ENCODE measurements at regions not wholly inside any gene's neighbourhood (a gene's known extent, or its start where the extent isn't known, plus 50 kb on each side); places are given as distances from the start of the nearest gene placed in this dataset.

DNA sequence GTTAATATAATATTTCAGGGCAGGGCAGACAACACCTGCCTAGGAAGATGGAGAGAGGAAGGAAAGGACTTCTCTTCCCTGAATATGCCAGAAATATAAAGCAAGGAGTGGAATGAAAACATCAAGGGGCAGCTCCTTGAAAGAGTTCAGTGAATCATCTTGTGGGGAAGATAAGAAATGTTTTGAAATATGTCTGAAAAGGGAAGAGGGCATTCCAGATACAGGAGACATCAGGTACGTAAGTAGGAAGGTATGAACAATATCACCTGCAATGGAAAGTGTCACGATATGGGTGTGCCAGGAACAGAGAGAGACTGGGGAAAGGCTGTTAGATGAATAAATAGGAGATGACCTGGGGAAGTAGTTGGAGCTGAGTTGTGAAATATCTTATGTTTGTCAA is 75.8 kb upstream of the WDR72 start:
- WGBS, 2 donors (ENCODE audit: extremely low coverage in 2 of 2, insufficient read length in 2 of 2, insufficient replicate concordance in 1 of 2): no CpG with 5 or more reads among the region's 2 CpGs
- H3K27ac ChIP-seq (replicated peaks; ENCODE audit: low read length): no peak overlapping the region

DNA sequence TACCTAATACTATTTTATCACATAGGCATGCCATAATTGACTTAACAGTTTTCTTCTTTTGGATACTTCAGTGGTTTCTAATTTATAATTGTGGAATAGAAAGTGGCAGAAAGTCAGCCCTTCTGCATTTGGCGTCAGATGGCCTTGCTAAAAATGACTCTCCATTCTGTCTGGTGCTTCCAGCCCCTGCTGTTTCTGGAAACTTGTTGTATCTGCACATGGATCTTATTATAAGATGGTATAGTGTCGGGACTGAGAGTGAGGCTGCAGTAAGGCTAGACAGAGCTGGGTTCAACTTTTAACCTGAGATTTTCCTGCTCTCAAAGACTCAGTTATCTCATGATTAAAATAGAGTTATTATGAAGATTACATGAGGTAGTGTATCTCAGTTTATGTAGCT is 74.8 kb upstream of the WDR72 start:
- Histone ChIP-seq H2AK5ac (ENCODE audit: low read depth, low read length) (no peak overlapping the region), H3K18ac (ENCODE audit: low read length) (no peak overlapping the region), H3K27me3 (ENCODE audit: control insufficient read depth in 3 of 3, insufficient read depth in 3 of 3, low read depth in 1 of 3, low read length in 3 of 3) (no peaks in the 10 kb centered on the region), H2BK15ac (ENCODE audit: low read length) (no peak overlapping the region), H3K14ac (ENCODE audit: low read length) (no peak overlapping the region), H3K4me1 (ENCODE audit: control insufficient read depth in 2 of 2, insufficient read depth in 1 of 2, low read depth in 1 of 2, low read length in 2 of 2) (no peaks in the 10 kb centered on the region), H3K27ac (replicated peaks; ENCODE audit: low read length) (no peak overlapping the region), H2BK5ac (ENCODE audit: low read length) (no peak overlapping the region), H3K9me3 (replicated peaks in 1 of 2; ENCODE audit: control insufficient read depth in 2 of 2, insufficient read depth in 1 of 2, low read depth in 1 of 2, low read length in 2 of 2) (no peaks in the 10 kb centered on the region), H3K9ac (ENCODE audit: low read depth, low read length, poor library complexity) (no peak overlapping the region), H3K36me3 (replicated peaks in 1 of 2; ENCODE audit: control insufficient read depth in 2 of 2, insufficient read depth in 2 of 2, low read length in 2 of 2) (no peaks in the 10 kb centered on the region), H3K79me1 (ENCODE audit: low read depth, low read length) (no peaks in the 10 kb centered on the region), H4K91ac (ENCODE audit: low read depth, low read length, poor library complexity) (no peak overlapping the region), H2BK120ac (ENCODE audit: low read depth, low read length) (no peak overlapping the region), H3K4me3 (ENCODE audit: low read length in 2 of 2) (no peak overlapping the region), H3K4me2 (ENCODE audit: insufficient read depth, low read length, poor library complexity, severe bottlenecking) (no peak overlapping the region), H2AFZ (ENCODE audit: low read length) (no peak overlapping the region), H3K23ac (ENCODE audit: low read depth, low read length, poor library complexity) (no peak overlapping the region), H3K4ac (ENCODE audit: low read length) (no peak overlapping the region), H2BK12ac (ENCODE audit: low read length) (no peak overlapping the region), H4K8ac (ENCODE audit: low read depth, low read length) (no peak overlapping the region)
- DNase-seq (ENCODE audit: low spot score): no peak
- no CpG with 5 or more reads among the region's 2 CpGs for WGBS, 2 donors (ENCODE audit: extremely low coverage in 2 of 2, insufficient read length in 2 of 2, insufficient replicate concordance in 1 of 2)

More for the DNA sequence above, 75.8 kb upstream of the WDR72 start:
- no peaks in the 10 kb centered on the region for H3K79me1 ChIP-seq (ENCODE audit: low read depth, low read length)
- H3K9ac ChIP-seq (ENCODE audit: low read depth, low read length, poor library complexity): no peak overlapping the region
- H2AK5ac ChIP-seq (ENCODE audit: low read depth, low read length): no peak overlapping the region
- H3K4me2 ChIP-seq (ENCODE audit: insufficient read depth, low read length, poor library complexity, severe bottlenecking): no peak overlapping the region
- H2BK15ac ChIP-seq (ENCODE audit: low read length): no peak overlapping the region
- H2BK12ac ChIP-seq (ENCODE audit: low read length): no peak overlapping the region
- H3K4me1 ChIP-seq (ENCODE audit: control insufficient read depth in 2 of 2, insufficient read depth in 1 of 2, low read depth in 1 of 2, low read length in 2 of 2): no peaks in the 10 kb centered on the region
- no peaks in the 10 kb centered on the region for H3K9me3 ChIP-seq (replicated peaks in 1 of 2; ENCODE audit: control insufficient read depth in 2 of 2, insufficient read depth in 1 of 2, low read depth in 1 of 2, low read length in 2 of 2)
- no peak overlapping the region for H2AFZ ChIP-seq (ENCODE audit: low read length)
- no peak for DNase-seq (ENCODE audit: low spot score)
- no peak overlapping the region for H3K18ac ChIP-seq (ENCODE audit: low read length)
- H4K8ac ChIP-seq (ENCODE audit: low read depth, low read length): no peak overlapping the region
- no peak overlapping the region for H2BK5ac ChIP-seq (ENCODE audit: low read length)
- H3K27me3 ChIP-seq (ENCODE audit: control insufficient read depth in 3 of 3, insufficient read depth in 3 of 3, low read depth in 1 of 3, low read length in 3 of 3): no peaks in the 10 kb centered on the region
- H3K36me3 ChIP-seq (replicated peaks in 1 of 2; ENCODE audit: control insufficient read depth in 2 of 2, insufficient read depth in 2 of 2, low read length in 2 of 2): no peaks in the 10 kb centered on the region
- H2BK120ac ChIP-seq (ENCODE audit: low read depth, low read length): no peak overlapping the region
- H4K91ac ChIP-seq (ENCODE audit: low read depth, low read length, poor library complexity): no peak overlapping the region
- H3K4me3 ChIP-seq (ENCODE audit: low read length in 2 of 2): no peak overlapping the region
- H3K23ac ChIP-seq (ENCODE audit: low read depth, low read length, poor library complexity): no peak overlapping the region
- H3K14ac ChIP-seq (ENCODE audit: low read length): no peak overlapping the region
- H3K4ac ChIP-seq (ENCODE audit: low read length): no peak overlapping the region

DNA sequence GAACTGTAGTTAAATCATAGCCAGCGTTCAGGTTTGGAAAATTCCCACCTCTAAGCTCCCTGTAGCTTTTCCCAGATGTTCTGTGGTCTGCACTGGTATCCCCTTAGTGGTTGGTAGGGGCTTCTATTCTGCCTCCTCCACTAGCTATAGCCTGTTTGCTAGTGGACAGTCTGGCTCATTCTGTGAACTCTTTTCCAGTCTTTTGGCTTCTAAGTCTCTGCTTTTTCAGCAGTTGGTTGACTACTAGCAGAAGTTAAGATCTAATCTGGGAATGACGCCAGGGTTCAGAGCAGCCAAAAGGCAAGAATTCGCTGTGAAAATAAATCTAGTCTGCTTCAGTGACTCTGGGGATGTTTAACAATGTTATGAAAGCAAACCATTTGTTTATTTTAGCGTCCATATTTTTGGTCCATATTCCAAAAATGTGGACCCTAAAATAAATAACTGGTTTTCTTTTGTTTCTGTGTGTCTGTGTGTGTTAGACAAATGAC is 73.7 kb upstream of the WDR72 start:
- H3K14ac ChIP-seq (ENCODE audit: low read length): no peak overlapping the region
- H3K4me2 ChIP-seq (ENCODE audit: insufficient read depth, low read length, poor library complexity, severe bottlenecking): no peak overlapping the region
- no peak overlapping the region for H4K91ac ChIP-seq (ENCODE audit: low read depth, low read length, poor library complexity)
- no peak overlapping the region for H3K4ac ChIP-seq (ENCODE audit: low read length)
- no peaks in the 10 kb centered on the region for H3K27me3 ChIP-seq (ENCODE audit: control insufficient read depth in 3 of 3, insufficient read depth in 3 of 3, low read depth in 1 of 3, low read length in 3 of 3)
- H2AK5ac ChIP-seq (ENCODE audit: low read depth, low read length): no peak overlapping the region
- H3K79me1 ChIP-seq (ENCODE audit: low read depth, low read length): no peaks in the 10 kb centered on the region
- H3K9ac ChIP-seq (ENCODE audit: low read depth, low read length, poor library complexity): no peak overlapping the region
- H2BK12ac ChIP-seq (ENCODE audit: low read length): no peak overlapping the region
- no peak overlapping the region for H3K27ac ChIP-seq (replicated peaks; ENCODE audit: low read length)
- no peak for DNase-seq (ENCODE audit: low spot score)
- H3K18ac ChIP-seq (ENCODE audit: low read length): no peak overlapping the region
- WGBS, 2 donors (ENCODE audit: extremely low coverage in 2 of 2, insufficient read length in 2 of 2, insufficient replicate concordance in 1 of 2): no CpG with 5 or more reads among the region's 4 CpGs
- no peaks in the 10 kb centered on the region for H3K36me3 ChIP-seq (replicated peaks in 1 of 2; ENCODE audit: control insufficient read depth in 2 of 2, insufficient read depth in 2 of 2, low read length in 2 of 2)
- H3K4me1 ChIP-seq (ENCODE audit: control insufficient read depth in 2 of 2, insufficient read depth in 1 of 2, low read depth in 1 of 2, low read length in 2 of 2): no peaks in the 10 kb centered on the region
- H4K8ac ChIP-seq (ENCODE audit: low read depth, low read length): no peak overlapping the region
- H2BK120ac ChIP-seq (ENCODE audit: low read depth, low read length): no peak overlapping the region
- no peak overlapping the region for H3K23ac ChIP-seq (ENCODE audit: low read depth, low read length, poor library complexity)
- H2BK5ac ChIP-seq (ENCODE audit: low read length): no peak overlapping the region
- H2BK15ac ChIP-seq (ENCODE audit: low read length): no peak overlapping the region
- no peaks in the 10 kb centered on the region for H3K9me3 ChIP-seq (replicated peaks in 1 of 2; ENCODE audit: control insufficient read depth in 2 of 2, insufficient read depth in 1 of 2, low read depth in 1 of 2, low read length in 2 of 2)
- H2AFZ ChIP-seq (ENCODE audit: low read length): no peak overlapping the region
- H3K4me3 ChIP-seq (ENCODE audit: low read length in 2 of 2): no peak overlapping the region

- Histone ChIP-seq H2BK15ac (ENCODE audit: low read length) (no peak overlapping the region), H3K14ac (ENCODE audit: low read length) (no peak overlapping the region), H3K9ac (ENCODE audit: low read depth, low read length, poor library complexity) (no peak overlapping the region), H3K4me2 (ENCODE audit: insufficient read depth, low read length, poor library complexity, severe bottlenecking) (no peak overlapping the region), H3K4me3 (ENCODE audit: low read length in 2 of 2) (no peak overlapping the region), H2BK12ac (ENCODE audit: low read length) (no peak overlapping the region), H2AFZ (ENCODE audit: low read length) (no peak overlapping the region), H3K27me3 (ENCODE audit: control insufficient read depth in 3 of 3, insufficient read depth in 3 of 3, low read depth in 1 of 3, low read length in 3 of 3) (no peaks in the 10 kb centered on the region), H3K4ac (ENCODE audit: low read length) (no peak overlapping the region), H2BK120ac (ENCODE audit: low read depth, low read length) (no peak overlapping the region), H3K9me3 (replicated peaks in 1 of 2; ENCODE audit: control insufficient read depth in 2 of 2, insufficient read depth in 1 of 2, low read depth in 1 of 2, low read length in 2 of 2) (no peaks in the 10 kb centered on the region), H3K4me1 (ENCODE audit: control insufficient read depth in 2 of 2, insufficient read depth in 1 of 2, low read depth in 1 of 2, low read length in 2 of 2) (no peaks in the 10 kb centered on the region), H3K18ac (ENCODE audit: low read length) (no peak overlapping the region), H3K79me1 (ENCODE audit: low read depth, low read length) (no peaks in the 10 kb centered on the region), H3K23ac (ENCODE audit: low read depth, low read length, poor library complexity) (no peak overlapping the region), H3K27ac (replicated peaks; ENCODE audit: low read length) (no peak overlapping the region), H4K91ac (ENCODE audit: low read depth, low read length, poor library complexity) (no peak overlapping the region), H4K8ac (ENCODE audit: low read depth, low read length) (no peak overlapping the region), H3K36me3 (replicated peaks in 1 of 2; ENCODE audit: control insufficient read depth in 2 of 2, insufficient read depth in 2 of 2, low read length in 2 of 2) (no peaks in the 10 kb centered on the region), H2BK5ac (ENCODE audit: low read length) (no peak overlapping the region), H2AK5ac (ENCODE audit: low read depth, low read length) (no peak overlapping the region)
- no peak for DNase-seq (ENCODE audit: low spot score)
- no CpG with 5 or more reads among the region's 5 CpGs for WGBS, 2 donors (ENCODE audit: extremely low coverage in 2 of 2, insufficient read length in 2 of 2, insufficient replicate concordance in 1 of 2)
These were observed 72.7 kb upstream of the WDR72 start for GRCh38 chr15:53831907-53832770.
